Ovary (tissue), 7 donors: ENCODE measurements at regions not wholly inside any gene's neighbourhood (a gene's known extent, or its start where the extent isn't known, plus 50 kb on each side); places are given as distances from the start of the nearest gene placed in this dataset.

Experiments
- DNase-seq, 5 donors: peaks; one replicate each; pipeline ENCODE4 v3.0.0-alpha.2; 2019 to 2020
- H3K27ac ChIP-seq, 2 donors: fragments of 200-600 bp; one replicate each; pipeline versions ENCODE4 v1.5.1 to v1.8.0; 2019 to 2022
- H3K27me3 ChIP-seq: fragments of 200-600 bp; one replicate; pipeline ENCODE4 v1.8.0; 2022
- H3K36me3 ChIP-seq: fragments of 200-600 bp; sonication (generic); one replicate; pipeline ENCODE4 v1.5.1; 2019
- H3K4me1 ChIP-seq: one replicate; pipeline ENCODE4 v1.8.1; 2013; ENCODE audit warnings: mild to moderate bottlenecking, moderate library complexity; ENCODE audit not compliant: insufficient read depth
- H3K4me3 ChIP-seq: fragments of 200-600 bp; sonication (generic); one replicate; pipeline ENCODE4 v1.5.1; 2017
- H3K9me3 ChIP-seq, 2 donors: fragments of 200-600 bp in 1 of 2; sonication (generic) in 1 of 2; one replicate each; pipeline versions ENCODE4 v1.5.1 to v1.8.1; 2013 to 2019; ENCODE audit warnings: mild to moderate bottlenecking in 1 of 2, moderate library complexity in 1 of 2
- CTCF ChIP-seq, 3 donors: fragments of 450-650 bp in 2 of 3; fragments of 200-600 bp in 1 of 3; IDR thresholded peaks; one replicate each; pipeline versions ENCODE4 v1.5.1 to v1.8.0; 2016 to 2022; ENCODE audit warnings: antibody characterized with exemption in 3 of 3, mild to moderate bottlenecking in 1 of 3
- EP300 ChIP-seq: sonication (generic); formaldehyde crosslinking; IDR thresholded peaks from one replicate; pipeline ENCODE4 v1.6.1; 2017; ENCODE audit warnings: antibody characterized with exemption
- POLR2A ChIP-seq: fragments of 450-650 bp; IDR thresholded peaks from one replicate; pipeline ENCODE4 v1.6.1; 2017; ENCODE audit warnings: antibody characterized with exemption, mild to moderate bottlenecking, moderate library complexity
- WGBS, 3 donors: extraction: QIAGEN DNeasy Blood & Tissue Kit in 1 of 3; methylation state at CpG; one replicate each; pipeline versions ENCODE4 v1.1.5 to v1.1.7; 2013 to 2017; 5-methylcytosine and 5-hydroxymethylcytosine counted together
- intact Hi-C, 4 donors: fragments of 100-400 bp; cut with DNase I; formaldehyde crosslinking; loops; one replicate each; pipeline versions ENCODE4 v1.11.0 to v1.15.1; 2022 to 2023
- donor health status: DM: no; HTN: no; CAD: no; lungs with moderate emphysema.
- donor health status: DM: no; HTN: no; CAD: no.
- donor health status: Bipolar disorder and iron deficiency.
- donor health status: DM: no; HTN: no; CAD: no.
- donor health status: DM: yes; HTN: yes; CAD: no.

DNA sequence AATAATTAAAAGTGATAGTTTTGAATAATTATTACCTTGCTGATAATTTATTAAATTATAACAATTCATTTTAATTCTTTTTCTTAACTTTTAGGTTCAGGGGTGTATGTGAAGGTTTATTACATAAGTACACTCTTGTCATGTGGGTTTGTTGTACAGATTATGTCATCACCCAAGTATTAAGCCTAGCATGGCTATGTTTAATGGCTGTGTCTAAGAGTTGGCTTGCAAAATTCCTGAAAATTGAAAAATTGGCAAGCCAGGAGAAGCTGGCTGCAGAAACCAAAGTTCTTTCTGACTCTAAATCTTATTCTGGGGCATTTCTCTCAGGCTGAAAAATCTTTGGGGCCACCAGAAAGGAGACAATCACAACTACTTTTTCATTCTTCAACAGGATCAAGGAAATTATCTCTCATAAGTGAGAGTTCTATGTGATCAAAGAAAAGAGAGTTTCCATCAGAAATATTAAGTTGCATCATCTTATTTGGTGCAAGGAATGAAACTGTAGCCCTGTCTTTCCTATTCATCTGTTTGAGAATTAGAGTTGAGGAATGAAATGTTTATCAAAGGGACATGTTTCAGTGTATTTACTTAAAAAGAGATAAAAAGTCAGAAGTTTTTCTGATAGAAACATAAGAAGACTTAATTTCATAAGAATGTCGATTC, 412.1 kb upstream of the CDH2 start:
- Histone ChIP-seq H3K36me3 (no peaks in the 10 kb centered on the region), H3K27ac (no peak overlapping the region), H3K4me1 (no peaks in the 10 kb centered on the region), H3K9me3 (no peaks in the 10 kb centered on the region), H3K27me3 (no peaks in the 10 kb centered on the region), H3K4me3 (no peak overlapping the region)
- TF ChIP-seq POLR2A (no peak), CTCF (IDR thresholded peaks at IDR 0.05) (no peak), EP300 (no peak)
- DNase-seq: no peak
- intact Hi-C loops: no loop called here
- 90 to 97% (median 96%) methylated on average over 1 of the region's 1 CpG for WGBS, 3 donors

DNA sequence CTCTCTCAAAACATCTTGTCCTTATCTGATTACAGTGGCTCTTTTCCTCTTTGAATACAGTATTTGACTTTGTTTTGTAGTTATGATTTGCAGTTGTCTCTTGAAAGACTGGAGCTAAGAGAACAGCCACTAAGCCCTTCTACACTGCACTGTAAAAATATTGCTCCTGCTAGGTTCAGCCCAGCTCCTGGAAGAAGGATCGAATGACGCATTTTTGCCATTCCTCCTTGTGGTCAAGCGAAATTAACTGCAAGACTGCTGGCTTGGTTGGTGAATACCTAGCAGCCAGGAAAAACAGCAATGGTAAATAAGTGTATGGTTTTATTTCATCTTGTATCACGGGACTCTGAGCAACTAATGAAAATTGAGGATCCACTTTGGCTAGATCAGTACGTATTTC, 407.8 kb upstream of the CDH2 start:
- TF ChIP-seq POLR2A: no peak
- no peak for TF ChIP-seq CTCF (IDR thresholded peaks at IDR 0.05)
- no peak for TF ChIP-seq EP300
- no peaks in the 10 kb centered on the region for H3K4me1 ChIP-seq
- intact Hi-C loops: no loop called here
- H3K4me3 ChIP-seq: no peak overlapping the region
- no peaks in the 10 kb centered on the region for H3K27me3 ChIP-seq
- no peak overlapping the region for H3K27ac ChIP-seq
- DNase-seq: no peak
- H3K36me3 ChIP-seq: no peaks in the 10 kb centered on the region
- 65 to 67% (median 66%) methylated on average over 5 of the region's 5 CpGs for WGBS, 3 donors
- H3K9me3 ChIP-seq: no peaks in the 10 kb centered on the region

GRCh38 chr18:28582724-28583123, 405.8 kb upstream of the CDH2 start:
- no peak for DNase-seq
- Histone ChIP-seq H3K4me3 (no peak overlapping the region), H3K4me1 (no peaks in the 10 kb centered on the region), H3K27me3 (no peaks in the 10 kb centered on the region), H3K36me3 (no peaks in the 10 kb centered on the region), H3K9me3 (no peaks in the 10 kb centered on the region), H3K27ac (no peak overlapping the region)
- TF ChIP-seq POLR2A: no peak
- no peak for TF ChIP-seq EP300
- TF ChIP-seq CTCF (IDR thresholded peaks at IDR 0.05): no peak
- intact Hi-C loops: no loop called here
- 92 to 96% (median 94%) methylated on average over 2 of the region's 2 CpGs for WGBS, 3 donors

DNA sequence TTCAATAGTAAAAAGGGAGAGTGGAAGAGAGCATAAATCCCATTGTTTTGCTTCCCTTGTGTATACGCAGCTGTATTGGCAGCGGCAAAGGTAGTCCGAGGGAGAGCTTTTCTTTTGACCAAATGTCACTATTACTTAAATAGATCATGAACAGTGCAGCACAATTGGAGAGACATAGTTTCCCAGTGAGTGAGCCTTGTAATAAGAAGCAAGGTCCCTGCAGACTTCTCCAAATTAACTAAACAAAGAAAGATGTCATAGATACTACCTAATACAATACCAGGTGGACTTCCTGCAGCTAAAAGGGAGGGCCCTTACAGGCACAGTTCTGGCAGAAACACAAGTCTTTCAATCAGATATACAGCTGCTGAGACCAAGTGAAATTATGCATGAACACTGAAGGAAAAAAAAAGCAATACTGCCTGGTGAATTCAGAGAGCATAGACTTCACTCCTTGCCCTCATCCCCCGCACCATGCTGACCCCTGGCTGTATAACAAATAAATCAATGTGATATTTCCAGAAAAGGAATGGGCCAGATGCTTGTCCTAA, 404.7 kb upstream of the CDH2 start:
- Histone ChIP-seq H3K27ac (no peak overlapping the region), H3K4me3 (no peak overlapping the region), H3K36me3 (no peaks in the 10 kb centered on the region), H3K9me3 (no peaks in the 10 kb centered on the region), H3K27me3 (no peaks in the 10 kb centered on the region), H3K4me1 (no peaks in the 10 kb centered on the region)
- no peak for TF ChIP-seq CTCF (IDR thresholded peaks at IDR 0.05)
- no peak for TF ChIP-seq POLR2A
- no peak for TF ChIP-seq EP300
- DNase-seq: no peak
- intact Hi-C loops: no loop called here
- WGBS, 3 donors: 24 to 42% (median 32%) methylated on average over 4 of the region's 4 CpGs
